ENCODE measurements at regions not wholly inside any gene's neighbourhood (a gene's known extent, or its start where the extent isn't known, plus 50 kb on each side); places are given as distances from the start of the nearest gene placed in this dataset.

- Histone ChIP-seq H3K4me1 (no peaks in the 10 kb centered on the region), H3K9ac (ENCODE audit: low read depth in 2 of 2, low read length in 2 of 2) (no peak overlapping the region), H3K27ac (no peak overlapping the region), H3K4me3 (no peak overlapping the region), H3K9me3 (no peaks in the 10 kb centered on the region), H3K36me3 (no peaks in the 10 kb centered on the region), H3K27me3 (no peaks in the 10 kb centered on the region)
- no peak for TF ChIP-seq CTCF (IDR thresholded peaks at IDR 0.05)
- no peak for DNase-seq
- intact Hi-C loops (cut with DNase I): no loop called here
Measured at GRCh38 chr2:37456479-37456878, 112.0 kb downstream of the QPCT start.

GRCh38 chr2:37457401-37457901 lies 113.0 kb downstream of the QPCT start:
- intact Hi-C loops (cut with DNase I): no loop called here
- H3K27ac ChIP-seq: no peak overlapping the region
- H3K4me3 ChIP-seq: no peak overlapping the region
- H3K36me3 ChIP-seq: no peaks in the 10 kb centered on the region
- no peaks in the 10 kb centered on the region for H3K4me1 ChIP-seq
- no peak for DNase-seq
- H3K9ac ChIP-seq (ENCODE audit: low read depth in 2 of 2, low read length in 2 of 2): no peak overlapping the region
- H3K27me3 ChIP-seq: no peaks in the 10 kb centered on the region
- H3K9me3 ChIP-seq: no peaks in the 10 kb centered on the region
- no peak for TF ChIP-seq CTCF (IDR thresholded peaks at IDR 0.05)

- no peak for DNase-seq
- H3K27ac ChIP-seq: no peak overlapping the region
Measured at GRCh38 chr2:37458133-37458532, 113.7 kb downstream of the QPCT start.

GRCh38 chr2:37459095-37459981 lies 114.9 kb downstream of the QPCT start:
- no peak for TF ChIP-seq CTCF (IDR thresholded peaks at IDR 0.05)
- Histone ChIP-seq H3K9me3 (no peaks in the 10 kb centered on the region), H3K27ac (no peak overlapping the region), H3K27me3 (no peaks in the 10 kb centered on the region), H3K4me1 (no peaks in the 10 kb centered on the region), H3K4me3 (no peak overlapping the region), H3K36me3 (no peaks in the 10 kb centered on the region), H3K9ac (ENCODE audit: low read depth in 2 of 2, low read length in 2 of 2) (no peak overlapping the region)
- no peak for DNase-seq
- intact Hi-C loops (cut with DNase I): no loop called here

More at GRCh38 chr2:37458133-37458532, 113.7 kb downstream of the QPCT start:
- no peaks in the 10 kb centered on the region for H3K9me3 ChIP-seq
- no peaks in the 10 kb centered on the region for H3K27me3 ChIP-seq
- H3K36me3 ChIP-seq: no peaks in the 10 kb centered on the region
- no peaks in the 10 kb centered on the region for H3K4me1 ChIP-seq
- no peak overlapping the region for H3K4me3 ChIP-seq
- no peak for TF ChIP-seq CTCF (IDR thresholded peaks at IDR 0.05)
- no peak overlapping the region for H3K9ac ChIP-seq (ENCODE audit: low read depth in 2 of 2, low read length in 2 of 2)
- intact Hi-C loops (cut with DNase I): no loop called here

- intact Hi-C loops (cut with DNase I): no loop called here
- H3K9me3 ChIP-seq: no peaks in the 10 kb centered on the region
- no peaks in the 10 kb centered on the region for H3K36me3 ChIP-seq
- no peak for TF ChIP-seq CTCF (IDR thresholded peaks at IDR 0.05)
- peak overlapping the region; percentile 41 for H3K27ac ChIP-seq
- no peak overlapping the region for H3K4me3 ChIP-seq
- no peak overlapping the region for H3K9ac ChIP-seq (ENCODE audit: low read depth in 2 of 2, low read length in 2 of 2)
- no peak for DNase-seq
- H3K4me1 ChIP-seq: no peaks in the 10 kb centered on the region
- no peaks in the 10 kb centered on the region for H3K27me3 ChIP-seq
Measured at GRCh38 chr2:37460896-37461229, 116.4 kb downstream of the QPCT start.
